K562 (cell line): ENCODE measurements at regions not wholly inside any gene's neighbourhood (a gene's known extent, or its start where the extent isn't known, plus 50 kb on each side); places are given as distances from the start of the nearest gene placed in this dataset.

ENCODE experiments used
- ATAC-seq: fragments of 200-7000 bp; cut with Tn5 transposase; 3 replicates; pipeline ENCODE4 v1.9.1; 2020; ENCODE audit warnings: moderate library complexity
- BruUV-seq: library from RNA; stranded (reverse); fragments of 400-500 nt; replicated peaks from 2 replicates; lab custom pipeline; 2021; lab: Mats Ljungman, UMichigan
- CTCF ChIA-PET: fragments of 300-600 bp; formaldehyde crosslinking; extraction: SDS; loops from one replicate; lab custom pipeline; 2021; ENCODE audit warnings: low intra/inter-chr PET ratio; lab: Yijun Ruan, JAX
- POLR2A ChIA-PET: fragments of 300-600, 350-650 bp; sonication (Branson Sonifier 250); formaldehyde crosslinking; extraction: SDS; loops from one replicate; lab custom pipeline; 2021; ENCODE audit warnings: antibody characterized with exemption, inconsistent platforms; lab: Yijun Ruan, JAX
- DNase-seq, 4 experiments: peaks; one replicate each; pipeline versions ENCODE4 v3.0.0 to v3.0.0-alpha.2; 2011 to 2018; ENCODE audit warnings: low spot score in 3 of 4, mixed read lengths in 3 of 4; ENCODE audit errors: extremely low read depth in 1 of 4
- FAIRE-seq: peaks from 2 replicates; lab custom pipeline; 2011; peaks lifted over from hg19 to GRCh38; lab: Jason Lieb, UNC
- H2AFZ ChIP-seq: 2 replicates; pipeline ENCODE4 v1.6.0; 2011; ENCODE audit warnings: low read depth, low read length, control low read depth, inconsistent platforms
- H3K27ac ChIP-seq: fragments of 200-600 bp; 3 replicates; pipeline ENCODE4 v1.8.0; 2011; ENCODE audit warnings: low read depth, mild to moderate bottlenecking, control low read depth, inconsistent platforms, low read length, moderate library complexity, mixed read lengths; ENCODE audit errors: extremely low read depth
- H3K27me3 ChIP-seq, 2 experiments: fragments of 300-600 bp in 1 of 2; 2 replicates in 1 of 2; 3 replicates in 1 of 2; pipeline versions ENCODE4 v1.6.0 to v1.8.0; 2011; ENCODE audit warnings: inconsistent platforms in 2 of 2, low read length in 2 of 2, mild to moderate bottlenecking in 1 of 2, mixed read lengths in 1 of 2, moderate library complexity in 1 of 2; ENCODE audit not compliant: control insufficient read depth in 2 of 2, insufficient read depth in 2 of 2
- H3K36me3 ChIP-seq: fragments of 300-600 bp; 3 replicates; pipeline ENCODE4 v1.8.0; 2011; ENCODE audit warnings: mild to moderate bottlenecking, low read length, inconsistent platforms; ENCODE audit not compliant: control insufficient read depth, insufficient read depth
- H3K4me1 ChIP-seq, 2 experiments: fragments of 200-600 bp in 1 of 2; replicated peaks in 1 of 2; 2 replicates in 1 of 2; 3 replicates in 1 of 2; pipeline versions ENCODE4 v1.5.1 to v1.8.0; 2011; ENCODE audit warnings: inconsistent platforms in 2 of 2, low read length in 2 of 2, mild to moderate bottlenecking in 1 of 2, mixed read lengths in 1 of 2, moderate library complexity in 1 of 2; ENCODE audit not compliant: control insufficient read depth in 2 of 2, insufficient read depth in 2 of 2
- H3K4me2 ChIP-seq: 2 replicates; pipeline ENCODE4 v1.6.1; 2011; ENCODE audit warnings: low read length, control low read depth, inconsistent platforms, mixed read lengths; ENCODE audit not compliant: insufficient read depth
- H3K4me3 ChIP-seq: fragments of 200-600 bp; sonication (generic), shearing (Covaris generic); 2 replicates; pipeline ENCODE4 v1.5.1; 2016; ENCODE audit warnings: control low read depth, inconsistent platforms
- H3K79me2 ChIP-seq: fragments of 200-600 bp; 3 replicates; pipeline ENCODE4 v1.8.0; 2011; ENCODE audit warnings: low read length, inconsistent platforms; ENCODE audit not compliant: control insufficient read depth, insufficient read depth
- H3K9ac ChIP-seq, 2 experiments: 2 replicates each; pipeline versions ENCODE4 v1.6.0 to v1.6.1; 2011; ENCODE audit warnings: low read depth in 2 of 2, low read length in 2 of 2, control low read depth in 1 of 2, inconsistent platforms in 1 of 2, mild to moderate bottlenecking in 1 of 2, mixed read lengths in 1 of 2; ENCODE audit not compliant: insufficient read depth in 1 of 2
- H3K9me1 ChIP-seq: one replicate; pipeline ENCODE4 v1.6.0; 2011; ENCODE audit warnings: inconsistent platforms, mild to moderate bottlenecking, low read length, moderate library complexity; ENCODE audit not compliant: control insufficient read depth, insufficient read depth
- H3K9me3 ChIP-seq: replicated peaks from 2 replicates; pipeline ENCODE4 v1.5.1; 2011; ENCODE audit warnings: low read depth, low read length, inconsistent platforms; ENCODE audit not compliant: control insufficient read depth, insufficient read depth
- H4K20me1 ChIP-seq: replicated peaks from 2 replicates; pipeline ENCODE4 v1.6.1; 2011; ENCODE audit warnings: low read length, inconsistent platforms, mixed read lengths; ENCODE audit not compliant: control insufficient read depth, insufficient read depth
- CEBPB ChIP-seq: fragments of 450-650 bp; IDR thresholded peaks from 2 replicates; pipeline ENCODE4 v1.6.1; 2016; ENCODE audit warnings: missing genetic modification characterization, missing compliant biosample characterization
- GTF2A2 ChIP-seq: IDR thresholded peaks from 2 replicates; pipeline ENCODE4 v1.6.1; 2016; ENCODE audit warnings: mild to moderate bottlenecking, missing genetic modification characterization, missing compliant biosample characterization
- IRF9 ChIP-seq: fragments of 450-650 bp; IDR thresholded peaks from 2 replicates; pipeline ENCODE4 v1.6.1; 2016; ENCODE audit warnings: missing biosample characterization, missing genetic modification characterization
- PTRF ChIP-seq: fragments of 450-650 bp; IDR thresholded peaks from 2 replicates; pipeline ENCODE4 v1.6.1; 2016; ENCODE audit warnings: mild to moderate bottlenecking, missing genetic modification characterization, missing compliant biosample characterization
- RBFOX2 ChIP-seq: fragments of 200-400 bp; formaldehyde crosslinking; IDR thresholded peaks from 2 replicates; pipeline ENCODE4 v1.6.1; 2017; ENCODE audit warnings: low read depth, mild to moderate bottlenecking, low read length, moderate library complexity
- ZNF121 ChIP-seq: sonication (generic); formaldehyde crosslinking; conservative IDR thresholded peaks from 2 replicates; pipeline ENCODE4 v1.8.0; 2022; ENCODE audit warnings: missing genetic modification reagents
- ZNF253 ChIP-seq: fragments of 250-450 bp; sonication (Bioruptor Pico); conservative IDR thresholded peaks from 2 replicates; pipeline ENCODE4 v1.6.1; 2021; ENCODE audit warnings: mild to moderate bottlenecking
- ZNF695 ChIP-seq: fragments of 450-650 bp; formaldehyde crosslinking; IDR thresholded peaks from 2 replicates; pipeline ENCODE4 v1.4.0; 2020; ENCODE audit warnings: mild to moderate bottlenecking, moderate library complexity
- ZNF79 ChIP-seq: fragments of 250-450 bp; sonication (Bioruptor Pico); IDR thresholded peaks from 2 replicates; pipeline ENCODE4 v1.4.0; 2020; ENCODE audit warnings: low read depth, mild to moderate bottlenecking, moderate library complexity
- WGBS: fragments of 100-300 bp; shearing (Covaris generic); methylation state at CpG from one replicate; pipeline ENCODE4 v1.1.6; 2016; ENCODE audit warnings: low coverage, mixed read lengths; ENCODE audit not compliant: insufficient coverage; ENCODE audit errors: missing lambda C conversion rate; 5-methylcytosine and 5-hydroxymethylcytosine counted together
- in situ Hi-C: fragments of 300-500 bp; cut with MboI; formaldehyde crosslinking; loops from 4 replicates; pipeline ENCODE4 v1.15.0; 2018; ENCODE audit warnings: inconsistent platforms, mixed read lengths
- intact Hi-C: fragments of 100-400 bp; cut with micrococcal nuclease; formaldehyde crosslinking; loops from 2 replicates; pipeline ENCODE4 v1.14.2; 2022

- no peak for DNase-seq
- no peak for ATAC-seq
- intact Hi-C loops (no loop called here), in situ Hi-C loops (no loop called here)
- no peaks in the 10 kb centered on the region for H3K4me1 ChIP-seq
- H3K9me3 ChIP-seq = no peaks in the 10 kb centered on the region
- no peaks in the 10 kb centered on the region for H3K9me1 ChIP-seq
- no peak for FAIRE-seq
- no peak overlapping the region for H3K9ac ChIP-seq
- BruUV-seq = no TSS peak
- no peak overlapping the region for H3K4me2 ChIP-seq
- H3K4me3 ChIP-seq = no peak overlapping the region
- no peaks in the 10 kb centered on the region for H4K20me1 ChIP-seq
- 15% methylated on average over 3 of the region's 3 CpGs for WGBS
- TF ChIP-seq ZNF79 (CRISPR knock-in tag) = no peak
- TF ChIP-seq ZNF253 (CRISPR knock-in tag) = no peak
- no peak for TF ChIP-seq CEBPB (tag)
- TF ChIP-seq GTF2A2 (tag) = no peak
- no peak for TF ChIP-seq RBFOX2
- TF ChIP-seq ZNF695 (CRISPR knock-in tag) = no peak
- no peak for TF ChIP-seq IRF9 (tag)
- no peak for TF ChIP-seq PTRF (tag)
- TF ChIP-seq ZNF121 (CRISPR knock-in tag) = no peak
- peaks cover 0 to 4% of the 10 kb centered on the region in 2 experiments; a peak in 2 of 5 replicates for H3K27me3 ChIP-seq
- no peaks in the 10 kb centered on the region for H3K79me2 ChIP-seq
- POLR2A ChIA-PET = no interaction called here
- no peak overlapping the region for H2AFZ ChIP-seq
- H3K27ac ChIP-seq = no peak overlapping the region
- H3K36me3 ChIP-seq = no peaks in the 10 kb centered on the region
- CTCF ChIA-PET = no interaction called here
Observed at GRCh38 chr10:61031341-61031740, 87.4 kb upstream of the RHOBTB1 start.
